ENCODE measurements at regions not wholly inside any gene's neighbourhood (a gene's known extent, or its start where the extent isn't known, plus 50 kb on each side); places are given as distances from the start of the nearest gene placed in this dataset.

DNA sequence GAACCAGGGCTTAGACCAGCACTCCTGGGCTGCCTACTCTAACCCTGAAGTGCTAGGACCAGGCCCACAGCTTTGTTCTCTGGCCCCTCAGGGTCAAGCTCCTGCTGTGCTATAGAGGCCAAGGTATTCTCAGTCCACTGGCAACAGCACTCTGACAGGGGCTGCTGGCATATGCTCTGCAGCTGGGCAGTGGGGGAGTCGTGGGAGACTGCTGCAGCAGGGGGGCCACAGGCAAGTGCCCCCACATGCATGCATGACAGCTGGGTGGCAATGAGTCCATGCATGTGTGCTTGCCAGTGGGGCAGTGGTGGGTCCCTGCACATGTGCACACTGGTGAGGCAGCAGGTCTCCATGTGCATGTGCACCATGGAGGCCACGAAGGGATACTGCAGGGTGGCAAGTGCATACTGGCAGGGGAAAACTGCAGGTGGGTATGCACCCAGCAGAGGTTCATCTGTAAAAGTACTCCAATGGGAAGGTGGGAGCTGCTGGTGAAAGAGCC, 364.9 kb upstream of the IRAK1BP1 start:
- peaks cover 4% of the 10 kb centered on the region; the same call in 1 of the 2 replicates for H3K9me3 ChIP-seq (ENCODE audit: insufficient read depth, low read depth, low read length)
- no peaks in the 10 kb centered on the region for H3K4me1 ChIP-seq (ENCODE audit: insufficient read depth, low read length)
- H3K27me3 ChIP-seq (ENCODE audit: insufficient read depth, low read length): 0 out of 2 replicates have a peak, but pooled peaks cover 2% of the 10 kb centered on the region
- no peak overlapping the region for H3K9ac ChIP-seq (ENCODE audit: low read depth, low read length)
- no peak overlapping the region for H3K27ac ChIP-seq (ENCODE audit: low read depth, low read length)
- H3K4me3 ChIP-seq (ENCODE audit: low read length): no peak overlapping the region
- WGBS: 80% methylated on average over 2 of the region's 2 CpGs
- H3K36me3 ChIP-seq (ENCODE audit: insufficient read depth, low read length): no peaks in the 10 kb centered on the region

DNA sequence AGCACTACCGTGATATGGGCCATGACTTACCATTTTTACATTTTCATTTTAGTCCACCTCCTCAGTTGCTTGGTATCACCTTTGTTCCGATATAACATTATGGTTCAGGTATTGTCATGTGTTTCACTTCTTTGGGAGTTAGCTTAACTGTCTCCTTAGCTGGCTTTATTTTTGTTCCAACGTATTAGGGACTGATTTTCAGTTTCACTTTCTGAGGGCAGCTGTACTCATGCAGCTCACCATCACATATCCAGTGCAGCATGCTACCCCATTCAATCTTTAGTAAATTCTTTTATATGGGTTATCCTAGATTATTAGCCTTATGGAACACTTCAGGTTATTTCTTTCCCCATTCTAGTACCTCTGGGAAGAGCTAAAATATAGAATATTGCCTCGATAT, 362.2 kb upstream of the IRAK1BP1 start:
- 0 out of 2 replicates have a peak, but pooled peaks cover 2% of the 10 kb centered on the region for H3K27me3 ChIP-seq (ENCODE audit: insufficient read depth, low read length)
- WGBS: 100% methylated on average over 3 of the region's 4 CpGs
- no peaks in the 10 kb centered on the region for H3K36me3 ChIP-seq (ENCODE audit: insufficient read depth, low read length)
- peaks cover 8% of the 10 kb centered on the region for H3K9me3 ChIP-seq (ENCODE audit: insufficient read depth, low read depth, low read length)
- H3K4me3 ChIP-seq (ENCODE audit: low read length): no peak overlapping the region
- H3K27ac ChIP-seq (ENCODE audit: low read depth, low read length): no peak overlapping the region
- H3K4me1 ChIP-seq (ENCODE audit: insufficient read depth, low read length): no peaks in the 10 kb centered on the region
- H3K9ac ChIP-seq (ENCODE audit: low read depth, low read length): no peak overlapping the region

DNA sequence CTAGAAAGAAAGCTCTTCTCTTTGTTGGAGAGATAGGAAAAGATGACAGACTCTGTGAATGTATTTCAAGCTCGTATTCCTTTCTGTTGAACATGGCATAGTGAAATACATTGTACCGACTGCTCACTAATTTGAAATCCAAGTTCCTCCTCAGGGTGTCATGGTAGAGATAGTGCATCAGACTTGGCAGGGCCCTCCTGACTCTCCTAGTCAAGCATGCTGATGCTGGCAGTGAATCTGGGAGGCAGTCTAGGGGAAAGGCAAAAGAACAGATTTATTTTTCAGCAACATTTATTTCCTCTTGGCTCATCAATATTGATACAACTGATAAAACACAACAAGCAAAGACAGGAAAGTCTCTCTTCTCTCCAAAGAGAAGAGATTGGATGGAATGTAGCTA, 356.3 kb upstream of the IRAK1BP1 start:
- Histone ChIP-seq H3K36me3 (ENCODE audit: insufficient read depth, low read length) (no peaks in the 10 kb centered on the region), H3K27me3 (ENCODE audit: insufficient read depth, low read length) (no peaks in the 10 kb centered on the region), H3K9me3 (ENCODE audit: insufficient read depth, low read depth, low read length) (peaks cover 8% of the 10 kb centered on the region), H3K4me1 (ENCODE audit: insufficient read depth, low read length) (no peaks in the 10 kb centered on the region), H3K27ac (ENCODE audit: low read depth, low read length) (no peak overlapping the region), H3K4me3 (ENCODE audit: low read length) (no peak overlapping the region), H3K9ac (ENCODE audit: low read depth, low read length) (no peak overlapping the region)
- WGBS: 96% methylated on average over 2 of the region's 2 CpGs

- H3K9me3 ChIP-seq (ENCODE audit: insufficient read depth, low read depth, low read length): no peaks in the 10 kb centered on the region
- H3K27me3 ChIP-seq (ENCODE audit: insufficient read depth, low read length): no peaks in the 10 kb centered on the region
- H3K36me3 ChIP-seq (ENCODE audit: insufficient read depth, low read length): no peaks in the 10 kb centered on the region
- H3K4me1 ChIP-seq (ENCODE audit: insufficient read depth, low read length): no peaks in the 10 kb centered on the region
- H3K9ac ChIP-seq (ENCODE audit: low read depth, low read length): no peak overlapping the region
- no peak overlapping the region for H3K27ac ChIP-seq (ENCODE audit: low read depth, low read length)
- H3K4me3 ChIP-seq (ENCODE audit: low read length): no peak overlapping the region
- 70% methylated on average over 2 of the region's 2 CpGs for whole genome bisulfite sequencing
These were observed 353.5 kb upstream of the IRAK1BP1 start for GRCh38 chr6:78513856-78514255.

- no peaks in the 10 kb centered on the region for H3K27me3 ChIP-seq (ENCODE audit: insufficient read depth, low read length)
- no peak overlapping the region for H3K4me3 ChIP-seq (ENCODE audit: low read length)
- no peak overlapping the region for H3K27ac ChIP-seq (ENCODE audit: low read depth, low read length)
- H3K9ac ChIP-seq (ENCODE audit: low read depth, low read length): no peak overlapping the region
- no peaks in the 10 kb centered on the region for H3K9me3 ChIP-seq (ENCODE audit: insufficient read depth, low read depth, low read length)
- 98% methylated on average over 2 of the region's 2 CpGs for WGBS
- H3K36me3 ChIP-seq (ENCODE audit: insufficient read depth, low read length): no peaks in the 10 kb centered on the region
- H3K4me1 ChIP-seq (ENCODE audit: insufficient read depth, low read length): no peaks in the 10 kb centered on the region
These were observed 352.1 kb upstream of the IRAK1BP1 start for GRCh38 chr6:78515271-78515670.

DNA sequence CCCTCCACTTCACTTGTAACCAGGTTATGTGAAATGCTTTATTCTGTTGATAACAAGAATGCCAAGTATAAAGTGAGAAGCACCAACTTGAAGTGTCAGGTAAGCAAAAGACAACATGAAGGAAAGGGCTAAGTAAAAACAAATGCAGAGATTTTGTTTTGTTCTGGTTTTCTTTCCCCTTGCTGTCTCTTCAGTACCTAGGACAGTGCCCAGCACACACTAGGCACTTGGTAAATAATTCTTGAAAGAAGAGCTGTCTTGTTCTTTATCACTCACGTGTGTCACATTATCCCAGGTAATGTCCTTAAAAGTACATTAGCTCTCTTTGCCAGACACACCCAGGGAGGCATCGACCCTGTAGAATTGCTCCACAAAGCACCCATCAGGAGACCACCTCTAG, 350.0 kb upstream of the IRAK1BP1 start:
- H3K4me1 ChIP-seq (ENCODE audit: insufficient read depth, low read length): no peaks in the 10 kb centered on the region
- no peaks in the 10 kb centered on the region for H3K27me3 ChIP-seq (ENCODE audit: insufficient read depth, low read length)
- 83% methylated on average over 2 of the region's 2 CpGs for WGBS
- no peak overlapping the region for H3K27ac ChIP-seq (ENCODE audit: low read depth, low read length)
- no peaks in the 10 kb centered on the region for H3K36me3 ChIP-seq (ENCODE audit: insufficient read depth, low read length)
- H3K4me3 ChIP-seq (ENCODE audit: low read length): no peak overlapping the region
- no peaks in the 10 kb centered on the region for H3K9me3 ChIP-seq (ENCODE audit: insufficient read depth, low read depth, low read length)
- H3K9ac ChIP-seq (ENCODE audit: low read depth, low read length): no peak overlapping the region

DNA sequence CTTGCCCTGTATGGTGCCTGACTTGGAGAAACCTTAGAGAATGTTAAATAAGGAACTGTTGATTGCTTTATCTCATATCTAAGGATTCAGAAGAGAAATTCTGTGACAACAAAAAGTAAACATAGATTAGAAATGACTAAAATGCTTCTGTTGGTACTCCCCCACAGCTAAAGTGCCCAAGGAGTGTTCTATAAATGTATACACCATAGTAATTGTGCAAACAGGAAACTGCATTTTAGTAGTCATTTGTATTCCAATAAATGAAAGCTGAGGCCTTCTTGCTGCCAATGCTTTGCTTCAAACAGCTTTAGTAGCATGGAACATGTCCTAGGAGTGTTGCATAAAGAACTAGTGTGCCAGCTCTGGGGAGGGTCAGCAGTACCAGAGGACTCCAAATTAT, 343.7 kb upstream of the IRAK1BP1 start:
- H3K4me1 ChIP-seq (ENCODE audit: insufficient read depth, low read length): no peaks in the 10 kb centered on the region
- H3K36me3 ChIP-seq (ENCODE audit: insufficient read depth, low read length): no peaks in the 10 kb centered on the region
- H3K27ac ChIP-seq (ENCODE audit: low read depth, low read length): no peak overlapping the region
- no peak overlapping the region for H3K9ac ChIP-seq (ENCODE audit: low read depth, low read length)
- H3K4me3 ChIP-seq (ENCODE audit: low read length): no peak overlapping the region
- H3K9me3 ChIP-seq (ENCODE audit: insufficient read depth, low read depth, low read length): no peaks in the 10 kb centered on the region
- no peaks in the 10 kb centered on the region for H3K27me3 ChIP-seq (ENCODE audit: insufficient read depth, low read length)

DNA sequence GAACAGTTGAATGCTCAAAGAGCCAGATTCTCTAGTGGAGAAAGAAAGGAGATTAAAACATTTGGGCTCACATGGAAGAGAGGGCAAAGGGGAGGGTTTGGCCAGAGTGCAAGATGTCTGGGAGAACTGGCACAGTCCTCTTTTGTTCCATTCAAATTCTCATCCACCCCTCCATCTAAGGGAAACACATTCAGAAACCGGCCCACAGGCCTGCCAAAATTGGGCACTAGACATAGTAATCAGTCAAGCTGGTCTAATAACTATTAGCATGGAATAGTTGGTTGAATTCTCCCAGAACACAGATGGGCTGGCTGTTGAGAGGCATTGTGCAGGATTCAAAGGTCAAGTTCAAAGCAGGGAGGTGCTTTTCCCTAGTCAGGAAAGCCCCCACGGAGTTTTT, 341.4 kb upstream of the IRAK1BP1 start:
- Histone ChIP-seq H3K9me3 (ENCODE audit: insufficient read depth, low read depth, low read length) (no peaks in the 10 kb centered on the region), H3K36me3 (ENCODE audit: insufficient read depth, low read length) (no peaks in the 10 kb centered on the region), H3K4me1 (ENCODE audit: insufficient read depth, low read length) (no peaks in the 10 kb centered on the region), H3K27ac (ENCODE audit: low read depth, low read length) (no peak overlapping the region), H3K9ac (ENCODE audit: low read depth, low read length) (no peak overlapping the region), H3K4me3 (ENCODE audit: low read length) (no peak overlapping the region), H3K27me3 (ENCODE audit: insufficient read depth, low read length) (no peaks in the 10 kb centered on the region)
- 73% methylated on average over 2 of the region's 2 CpGs for WGBS

- Histone ChIP-seq H3K9me3 (ENCODE audit: insufficient read depth, low read depth, low read length) (no peaks in the 10 kb centered on the region), H3K27me3 (ENCODE audit: insufficient read depth, low read length) (no peaks in the 10 kb centered on the region), H3K4me1 (ENCODE audit: insufficient read depth, low read length) (no peaks in the 10 kb centered on the region), H3K4me3 (ENCODE audit: low read length) (no peak overlapping the region), H3K36me3 (ENCODE audit: insufficient read depth, low read length) (no peaks in the 10 kb centered on the region), H3K27ac (ENCODE audit: low read depth, low read length) (no peak overlapping the region), H3K9ac (ENCODE audit: low read depth, low read length) (no peak overlapping the region)
- 97% methylated on average over 2 of the region's 3 CpGs for WGBS
These were observed 340.9 kb upstream of the IRAK1BP1 start for GRCh38 chr6:78526432-78526831.

- Histone ChIP-seq H3K36me3 (ENCODE audit: insufficient read depth, low read length) (no peaks in the 10 kb centered on the region), H3K27ac (ENCODE audit: low read depth, low read length) (no peak overlapping the region)
- 92% methylated on average over 2 of the region's 3 CpGs for WGBS
These were observed 338.4 kb upstream of the IRAK1BP1 start for GRCh38 chr6:78528926-78529325.

GRCh38 chr6:78530208-78530607, 337.1 kb upstream of the IRAK1BP1 start:
- no peaks in the 10 kb centered on the region for H3K9me3 ChIP-seq (ENCODE audit: insufficient read depth, low read depth, low read length)
- 67% methylated on average over 3 of the region's 3 CpGs for WGBS
- H3K27ac ChIP-seq (ENCODE audit: low read depth, low read length): no peak overlapping the region
- no peak overlapping the region for H3K4me3 ChIP-seq (ENCODE audit: low read length)
- H3K4me1 ChIP-seq (ENCODE audit: insufficient read depth, low read length): no peaks in the 10 kb centered on the region
- H3K9ac ChIP-seq (ENCODE audit: low read depth, low read length): no peak overlapping the region
- H3K36me3 ChIP-seq (ENCODE audit: insufficient read depth, low read length): no peaks in the 10 kb centered on the region
- H3K27me3 ChIP-seq (ENCODE audit: insufficient read depth, low read length): no peaks in the 10 kb centered on the region

More at GRCh38 chr6:78528926-78529325, 338.4 kb upstream of the IRAK1BP1 start:
- H3K4me3 ChIP-seq (ENCODE audit: low read length): no peak overlapping the region
- H3K9me3 ChIP-seq (ENCODE audit: insufficient read depth, low read depth, low read length): no peaks in the 10 kb centered on the region
- no peak overlapping the region for H3K9ac ChIP-seq (ENCODE audit: low read depth, low read length)
- no peaks in the 10 kb centered on the region for H3K4me1 ChIP-seq (ENCODE audit: insufficient read depth, low read length)
- no peaks in the 10 kb centered on the region for H3K27me3 ChIP-seq (ENCODE audit: insufficient read depth, low read length)

DNA sequence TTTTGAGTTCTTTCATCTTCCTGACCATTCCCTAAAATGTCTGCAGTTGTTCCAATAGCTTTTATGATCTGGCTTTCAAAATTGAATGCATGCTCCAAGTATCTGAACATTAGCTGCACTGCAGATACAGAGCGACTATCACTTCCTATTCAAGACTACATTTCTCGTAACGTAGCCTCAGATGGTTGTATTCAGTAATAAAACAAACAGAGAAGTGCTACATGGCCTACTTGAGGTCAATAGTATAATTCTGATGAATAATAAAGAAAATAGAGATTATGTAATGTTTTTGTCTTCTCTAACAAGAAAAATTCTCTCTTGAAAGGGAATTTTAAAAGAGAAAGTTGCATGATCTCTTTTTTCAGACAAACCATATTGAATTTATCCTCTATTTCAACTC, 333.9 kb upstream of the IRAK1BP1 start:
- H3K27ac ChIP-seq (ENCODE audit: low read depth, low read length): no peak overlapping the region
- H3K9me3 ChIP-seq (ENCODE audit: insufficient read depth, low read depth, low read length): no peaks in the 10 kb centered on the region
- no peak overlapping the region for H3K4me3 ChIP-seq (ENCODE audit: low read length)
- H3K9ac ChIP-seq (ENCODE audit: low read depth, low read length): no peak overlapping the region
- WGBS: 90% methylated on average over 3 of the region's 3 CpGs
- H3K36me3 ChIP-seq (ENCODE audit: insufficient read depth, low read length): no peaks in the 10 kb centered on the region
- no peaks in the 10 kb centered on the region for H3K27me3 ChIP-seq (ENCODE audit: insufficient read depth, low read length)
- H3K4me1 ChIP-seq (ENCODE audit: insufficient read depth, low read length): no peaks in the 10 kb centered on the region

All from HUES64 (cell line).